ENCODE measurements at regions not wholly inside any gene's neighbourhood (a gene's known extent, or its start where the extent isn't known, plus 50 kb on each side); places are given as distances from the start of the nearest gene placed in this dataset.

DNA sequence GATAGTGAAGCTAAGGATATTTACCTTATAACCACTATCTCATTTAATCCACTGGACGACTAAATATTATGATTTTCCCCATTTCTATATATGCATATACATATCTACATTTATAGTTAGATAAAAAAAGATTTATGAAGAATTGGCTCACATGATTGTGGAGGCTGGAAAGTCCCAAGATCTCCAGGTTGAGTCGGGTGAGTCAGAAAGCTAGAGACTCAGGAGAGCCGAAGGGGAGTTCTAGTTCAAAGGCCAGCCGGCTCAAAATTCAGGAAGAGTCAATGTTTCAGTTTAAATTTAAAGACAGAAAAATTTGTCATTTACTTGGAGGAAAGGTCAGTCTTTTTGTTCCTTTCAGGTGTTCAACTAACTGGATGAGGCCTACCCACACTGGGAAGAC, 158.2 kb upstream of the CPEB2 start:
- TF ChIP-seq, protein P1, sequence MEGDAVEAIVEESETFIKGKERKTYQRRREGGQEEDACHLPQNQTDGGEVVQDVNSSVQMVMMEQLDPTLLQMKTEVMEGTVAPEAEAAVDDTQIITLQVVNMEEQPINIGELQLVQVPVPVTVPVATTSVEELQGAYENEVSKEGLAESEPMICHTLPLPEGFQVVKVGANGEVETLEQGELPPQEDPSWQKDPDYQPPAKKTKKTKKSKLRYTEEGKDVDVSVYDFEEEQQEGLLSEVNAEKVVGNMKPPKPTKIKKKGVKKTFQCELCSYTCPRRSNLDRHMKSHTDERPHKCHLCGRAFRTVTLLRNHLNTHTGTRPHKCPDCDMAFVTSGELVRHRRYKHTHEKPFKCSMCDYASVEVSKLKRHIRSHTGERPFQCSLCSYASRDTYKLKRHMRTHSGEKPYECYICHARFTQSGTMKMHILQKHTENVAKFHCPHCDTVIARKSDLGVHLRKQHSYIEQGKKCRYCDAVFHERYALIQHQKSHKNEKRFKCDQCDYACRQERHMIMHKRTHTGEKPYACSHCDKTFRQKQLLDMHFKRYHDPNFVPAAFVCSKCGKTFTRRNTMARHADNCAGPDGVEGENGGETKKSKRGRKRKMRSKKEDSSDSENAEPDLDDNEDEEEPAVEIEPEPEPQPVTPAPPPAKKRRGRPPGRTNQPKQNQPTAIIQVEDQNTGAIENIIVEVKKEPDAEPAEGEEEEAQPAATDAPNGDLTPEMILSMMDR (IDR thresholded peaks at IDR 0.05; ENCODE audit: low read depth, low read length, poor library complexity, severe bottlenecking), result no peak
- TF ChIP-seq EZH2phosphoT487 (IDR thresholded peaks at IDR 0.05; ENCODE audit: borderline replicate concordance, low read length), result no peak

Measured in DOHH2 (cell line).